ENCODE measurements at regions not wholly inside any gene's neighbourhood (a gene's known extent, or its start where the extent isn't known, plus 50 kb on each side); places are given as distances from the start of the nearest gene placed in this dataset.

GRCh38 chr4:82044141-82044993, 329.4 kb downstream of the HNRNPD start:
- TF ChIP-seq, protein P1, sequence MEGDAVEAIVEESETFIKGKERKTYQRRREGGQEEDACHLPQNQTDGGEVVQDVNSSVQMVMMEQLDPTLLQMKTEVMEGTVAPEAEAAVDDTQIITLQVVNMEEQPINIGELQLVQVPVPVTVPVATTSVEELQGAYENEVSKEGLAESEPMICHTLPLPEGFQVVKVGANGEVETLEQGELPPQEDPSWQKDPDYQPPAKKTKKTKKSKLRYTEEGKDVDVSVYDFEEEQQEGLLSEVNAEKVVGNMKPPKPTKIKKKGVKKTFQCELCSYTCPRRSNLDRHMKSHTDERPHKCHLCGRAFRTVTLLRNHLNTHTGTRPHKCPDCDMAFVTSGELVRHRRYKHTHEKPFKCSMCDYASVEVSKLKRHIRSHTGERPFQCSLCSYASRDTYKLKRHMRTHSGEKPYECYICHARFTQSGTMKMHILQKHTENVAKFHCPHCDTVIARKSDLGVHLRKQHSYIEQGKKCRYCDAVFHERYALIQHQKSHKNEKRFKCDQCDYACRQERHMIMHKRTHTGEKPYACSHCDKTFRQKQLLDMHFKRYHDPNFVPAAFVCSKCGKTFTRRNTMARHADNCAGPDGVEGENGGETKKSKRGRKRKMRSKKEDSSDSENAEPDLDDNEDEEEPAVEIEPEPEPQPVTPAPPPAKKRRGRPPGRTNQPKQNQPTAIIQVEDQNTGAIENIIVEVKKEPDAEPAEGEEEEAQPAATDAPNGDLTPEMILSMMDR (IDR thresholded peaks at IDR 0.05 in 2 of 3, conservative IDR thresholded peaks at IDR 0.05 in 1 of 3; ENCODE audit: control insufficient read depth in 2 of 3, extremely low read depth in 1 of 3, insufficient read depth in 1 of 3, low read depth in 3 of 3, low read length in 3 of 3): no peak
- no peak for TF ChIP-seq ATF7 (IDR thresholded peaks at IDR 0.05; ENCODE audit: low read depth)
- TF ChIP-seq SP1 (IDR thresholded peaks at IDR 0.05; ENCODE audit: low read depth, low read length): no peak
- no peak for TF ChIP-seq HDGF (IDR thresholded peaks at IDR 0.05)
- no peak for TF ChIP-seq RB1 (IDR thresholded peaks at IDR 0.05; ENCODE audit: borderline replicate concordance)
- no peak for TF ChIP-seq TCF7 (IDR thresholded peaks at IDR 0.05; ENCODE audit: borderline replicate concordance)
- TF ChIP-seq CEBPB (IDR thresholded peaks at IDR 0.05; ENCODE audit: borderline replicate concordance in 1 of 2, low read depth in 2 of 2, low read length in 2 of 2): no peak
- no peak for TF ChIP-seq POLR2A (IDR thresholded peaks at IDR 0.05; ENCODE audit: low read depth, low read length)

All from GM12878 (cell line).